IMR-90 (cell line): ENCODE measurements at regions not wholly inside any gene's neighbourhood (a gene's known extent, or its start where the extent isn't known, plus 50 kb on each side); places are given as distances from the start of the nearest gene placed in this dataset.
A peak's percentile ranks its signal among the peaks of the same experiment; 100 is the strongest.

Experiments used
- ATAC-seq: fragments of 200-7000 bp; cut with Tn5 transposase; 2 replicates; pipeline ENCODE4 v1.9.1; 2020; ENCODE audit warnings: low read depth, mild to moderate bottlenecking, moderate library complexity
- BruUV-seq: library from RNA; stranded (reverse); fragments of 400-500 nt; replicated peaks from 2 replicates; lab custom pipeline; 2021; lab: Mats Ljungman, UMichigan
- CTCF ChIA-PET: fragments of 300-600 bp; formaldehyde crosslinking; extraction: SDS; loops from one replicate; lab custom pipeline; 2021; ENCODE audit warnings: antibody characterized with exemption; lab: Yijun Ruan, JAX
- POLR2A ChIA-PET: fragments of 300-600 bp; sonication (Branson Sonifier 250); formaldehyde crosslinking; loops from one replicate; lab custom pipeline; 2022; ENCODE audit warnings: antibody characterized with exemption; ENCODE audit not compliant: unreplicated experiment; lab: Charles Lee
- DNase-seq: peaks from one replicate; pipeline ENCODE4 v3.0.0; 2013
- H2AFZ ChIP-seq: replicated peaks from 2 replicates; pipeline ENCODE3; 2013; ENCODE audit warnings: low read length, mild to moderate bottlenecking; ENCODE audit not compliant: poor library complexity
- H2AK5ac ChIP-seq: 2 replicates; pipeline ENCODE4 v1.6.1; 2013; ENCODE audit warnings: low read depth, low read length, inconsistent platforms
- H2AK9ac ChIP-seq: replicated peaks from 2 replicates; pipeline ENCODE3; 2013; ENCODE audit warnings: mild to moderate bottlenecking, low read depth, low read length, moderate library complexity; ENCODE audit not compliant: poor library complexity
- H2BK120ac ChIP-seq: 2 replicates; pipeline ENCODE4 v1.6.1; 2013; ENCODE audit warnings: low read depth, low read length, inconsistent platforms
- H2BK15ac ChIP-seq: 3 replicates; pipeline ENCODE4 v1.6.1; 2013; ENCODE audit warnings: low read depth, low read length, inconsistent platforms
- H2BK20ac ChIP-seq: 2 replicates; pipeline ENCODE4 v1.6.1; 2013; ENCODE audit warnings: low read depth, mild to moderate bottlenecking, inconsistent platforms, low read length, moderate library complexity
- H2BK5ac ChIP-seq: 2 replicates; pipeline ENCODE4 v1.6.1; 2013; ENCODE audit warnings: mild to moderate bottlenecking, low read depth, low read length, inconsistent platforms; ENCODE audit not compliant: poor library complexity, severe bottlenecking
- H3K14ac ChIP-seq: replicated peaks from 2 replicates; pipeline ENCODE4 v1.6.1; 2013; ENCODE audit warnings: low read depth, low read length, inconsistent platforms
- H3K18ac ChIP-seq: 2 replicates; pipeline ENCODE4 v1.6.1; 2013; ENCODE audit warnings: low read depth, low read length, control low read depth
- H3K23ac ChIP-seq: 2 replicates; pipeline ENCODE4 v1.6.1; 2013; ENCODE audit warnings: low read depth, low read length, inconsistent platforms
- H3K27ac ChIP-seq: 2 replicates; pipeline ENCODE4 v1.5.1; 2013; ENCODE audit warnings: mild to moderate bottlenecking, control low read depth, low read length; ENCODE audit not compliant: insufficient read depth
- H3K27me3 ChIP-seq: 2 replicates; pipeline ENCODE4 v1.6.1; 2013; ENCODE audit warnings: low read length; ENCODE audit not compliant: control insufficient read depth, insufficient read depth
- H3K36me3 ChIP-seq: 2 replicates; pipeline ENCODE4 v1.6.1; 2013; ENCODE audit warnings: low read length, mixed read lengths; ENCODE audit not compliant: control insufficient read depth, insufficient read depth
- H3K4ac ChIP-seq: 2 replicates; pipeline ENCODE4 v1.6.1; 2013; ENCODE audit warnings: low read depth, low read length, inconsistent platforms
- H3K4me1 ChIP-seq: 2 replicates; pipeline ENCODE4 v1.6.1; 2013; ENCODE audit warnings: low read length, mixed read lengths; ENCODE audit not compliant: control insufficient read depth, insufficient read depth
- H3K4me2 ChIP-seq: 2 replicates; pipeline ENCODE4 v1.6.1; 2013; ENCODE audit warnings: low read depth, mild to moderate bottlenecking, control low read depth, low read length, moderate library complexity
- H3K4me3 ChIP-seq: 2 replicates; pipeline ENCODE4 v1.5.1; 2013; ENCODE audit warnings: low read depth, mild to moderate bottlenecking, control low read depth, low read length, moderate library complexity; ENCODE audit not compliant: insufficient read depth
- H3K56ac ChIP-seq: 2 replicates; pipeline ENCODE4 v1.6.1; 2013; ENCODE audit warnings: low read length, inconsistent platforms; ENCODE audit not compliant: insufficient read depth; ENCODE audit errors: extremely low read depth
- H3K79me1 ChIP-seq, 2 experiments: 2 replicates each; pipeline ENCODE4 v1.6.1; 2013; ENCODE audit warnings: low read length in 2 of 2, inconsistent platforms in 1 of 2, low read depth in 1 of 2
- H3K9ac ChIP-seq: 2 replicates; pipeline ENCODE4 v1.6.1; 2013; ENCODE audit warnings: low read depth, low read length, control low read depth
- H3K9me1 ChIP-seq: 2 replicates; pipeline ENCODE4 v1.6.1; 2013; ENCODE audit warnings: low read length, inconsistent platforms; ENCODE audit not compliant: insufficient read depth
- H3K9me3 ChIP-seq: 2 replicates; pipeline ENCODE4 v1.6.1; 2013; ENCODE audit warnings: low read length; ENCODE audit not compliant: control insufficient read depth, insufficient read depth
- H4K20me1 ChIP-seq: 2 replicates; pipeline ENCODE4 v1.6.1; 2013; ENCODE audit warnings: low read length, inconsistent platforms; ENCODE audit not compliant: insufficient read depth
- H4K5ac ChIP-seq: 2 replicates; pipeline ENCODE4 v1.6.1; 2013; ENCODE audit warnings: mild to moderate bottlenecking, low read depth, low read length, control low read depth
- H4K8ac ChIP-seq, 2 experiments: 2 replicates each; pipeline ENCODE4 v1.6.1; 2013; ENCODE audit warnings: low read depth in 2 of 2, low read length in 2 of 2, control low read depth in 1 of 2, inconsistent platforms in 1 of 2
- H4K91ac ChIP-seq: 2 replicates; pipeline ENCODE4 v1.6.1; 2013; ENCODE audit warnings: low read depth, low read length, inconsistent platforms; ENCODE audit not compliant: insufficient read depth
- BHLHE40 ChIP-seq: fragments of 150-350 bp; IDR thresholded peaks from 2 replicates; pipeline ENCODE4 v1.6.1; 2016; ENCODE audit warnings: mild to moderate bottlenecking, low read depth, low read length
- CEBPB ChIP-seq: IDR thresholded peaks from 2 replicates; pipeline ENCODE4 v1.6.1; 2012; ENCODE audit warnings: low read depth, low read length, improper control_type of control experiment
- CHD1 ChIP-seq: IDR thresholded peaks from 2 replicates; pipeline ENCODE4 v1.6.1; 2012; ENCODE audit warnings: low read depth, low read length, improper control_type of control experiment
- CTCF ChIP-seq: conservative IDR thresholded peaks from 2 replicates; pipeline ENCODE4 v1.5.1; 2012; ENCODE audit warnings: mild to moderate bottlenecking, low read depth, low read length, improper control_type of control experiment
- MAFK ChIP-seq: IDR thresholded peaks from 2 replicates; pipeline ENCODE4 v1.6.1; 2012; ENCODE audit warnings: low read depth, low read length, improper control_type of control experiment
- MAZ ChIP-seq: IDR thresholded peaks from 2 replicates; pipeline ENCODE4 v1.6.1; 2012; ENCODE audit warnings: low read depth, mild to moderate bottlenecking, low read length, improper control_type of control experiment, moderate library complexity, borderline replicate concordance
- NFE2L2 ChIP-seq: fragments of 150-350 bp; IDR thresholded peaks from 2 replicates; pipeline ENCODE4 v1.6.1; 2016; ENCODE audit warnings: low read depth, mild to moderate bottlenecking, low read length
- RAD21 ChIP-seq: IDR thresholded peaks from 2 replicates; pipeline ENCODE4 v1.6.1; 2012; ENCODE audit warnings: low read length, improper control_type of control experiment
- RCOR1 ChIP-seq: IDR thresholded peaks from 2 replicates; pipeline ENCODE4 v1.6.1; 2012; ENCODE audit warnings: mild to moderate bottlenecking, low read length, improper control_type of control experiment; ENCODE audit not compliant: insufficient replicate concordance
- RFX5 ChIP-seq: IDR thresholded peaks from 2 replicates; pipeline ENCODE4 v1.8.0; 2012; ENCODE audit warnings: low read depth, mild to moderate bottlenecking, low read length, moderate library complexity
- SMC3 ChIP-seq: fragments of 150-350 bp; IDR thresholded peaks from 2 replicates; pipeline ENCODE4 v1.6.1; 2016; ENCODE audit warnings: low read depth, mild to moderate bottlenecking, antibody characterized with exemption, low read length, moderate library complexity
- WGBS, 2 experiments: methylation state at CpG; one replicate each; pipeline versions ENCODE4 v1.1.5 to v1.1.7; 2013; ENCODE audit warnings: missing lambda C conversion rate in 2 of 2; ENCODE audit not compliant: insufficient read length in 1 of 2; ENCODE audit errors: extremely low coverage in 2 of 2; 5-methylcytosine and 5-hydroxymethylcytosine counted together
- dilution Hi-C: fragments of 300-500 bp; cut with HindIII; formaldehyde crosslinking; loops from one replicate; pipeline ENCODE4 v1.14.3; 2018; ENCODE audit warnings: low sequenced_read_pairs; ENCODE audit not compliant: unreplicated experiment
- in situ Hi-C: fragments of 300-500 bp; cut with MboI; formaldehyde crosslinking; loops from 3 replicates; pipeline ENCODE4 v1.14.3; 2019; ENCODE audit warnings: low sequenced_read_pairs, inconsistent platforms, mixed read lengths
- intact Hi-C: fragments of 100-400 bp; cut with micrococcal nuclease; formaldehyde crosslinking; loops from 2 replicates; pipeline ENCODE4 v1.10.0; 2022
- TF ChIP-seq, protein P1 (sequence below): fragments of 150-350 bp; IDR thresholded peaks from 2 replicates; pipeline ENCODE4 v1.6.1; 2016; ENCODE audit warnings: low read depth, mild to moderate bottlenecking, low read length, moderate library complexity, borderline replicate concordance

GRCh38 chr9:104386425-104387069, 117.5 kb upstream of the OR13F1 start:
- H3K14ac ChIP-seq: no peak overlapping the region
- no peak overlapping the region for H3K4me3 ChIP-seq
- no peak overlapping the region for H3K4ac ChIP-seq
- CTCF ChIA-PET: interaction anchor here (0.9 to 1.2 kb wide), 3 partner anchors 18 to 1666 kb away, joined by 3 read pairs; no protein-coding TSS in a partner anchor
- no TSS peak for BruUV-seq
- no peak overlapping the region for H2AFZ ChIP-seq
- H3K18ac ChIP-seq: no peak overlapping the region
- no peak overlapping the region for H2AK9ac ChIP-seq
- H3K79me1 ChIP-seq: no peaks in the 10 kb centered on the region
- peaks cover 2% of the 10 kb centered on the region; the same call in 1 of the 2 replicates for H3K9me3 ChIP-seq
- H3K23ac ChIP-seq: no peak overlapping the region
- no peak overlapping the region for H2BK5ac ChIP-seq
- no peaks in the 10 kb centered on the region for H3K4me1 ChIP-seq
- dilution Hi-C loops: no loop called here
- no peak overlapping the region for H3K56ac ChIP-seq
- no peak overlapping the region for H2BK15ac ChIP-seq
- no peaks in the 10 kb centered on the region for H3K27me3 ChIP-seq
- no peaks in the 10 kb centered on the region for H4K20me1 ChIP-seq
- H3K36me3 ChIP-seq: no peaks in the 10 kb centered on the region
- no peak overlapping the region for H3K4me2 ChIP-seq
- H3K9me1 ChIP-seq: no peaks in the 10 kb centered on the region
- no peak overlapping the region for H2BK20ac ChIP-seq
- H3K27ac ChIP-seq: no peak overlapping the region
- DNase-seq (peak; percentile 20), ATAC-seq (no peak)
- H3K9ac ChIP-seq: no peak overlapping the region
- H4K8ac ChIP-seq: no peak overlapping the region
- H4K5ac ChIP-seq: no peak overlapping the region
- TF ChIP-seq CTCF (peak; percentile 66), BHLHE40 (no peak), RAD21 (peak; percentile 68), MAFK (no peak), SMC3 (peak; percentile 47), NFE2L2 (no peak), RFX5 (no peak), CHD1 (no peak), CEBPB (no peak), MAZ (no peak), RCOR1 (no peak)
- TF ChIP-seq, protein P1, sequence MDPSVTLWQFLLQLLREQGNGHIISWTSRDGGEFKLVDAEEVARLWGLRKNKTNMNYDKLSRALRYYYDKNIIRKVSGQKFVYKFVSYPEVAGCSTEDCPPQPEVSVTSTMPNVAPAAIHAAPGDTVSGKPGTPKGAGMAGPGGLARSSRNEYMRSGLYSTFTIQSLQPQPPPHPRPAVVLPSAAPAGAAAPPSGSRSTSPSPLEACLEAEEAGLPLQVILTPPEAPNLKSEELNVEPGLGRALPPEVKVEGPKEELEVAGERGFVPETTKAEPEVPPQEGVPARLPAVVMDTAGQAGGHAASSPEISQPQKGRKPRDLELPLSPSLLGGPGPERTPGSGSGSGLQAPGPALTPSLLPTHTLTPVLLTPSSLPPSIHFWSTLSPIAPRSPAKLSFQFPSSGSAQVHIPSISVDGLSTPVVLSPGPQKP: no peak
- no peak overlapping the region for H2AK5ac ChIP-seq
- POLR2A ChIA-PET: no interaction called here
- H4K91ac ChIP-seq: no peak overlapping the region
- in situ Hi-C loops: loop anchor here (25.0 kb wide), 1 partner anchor 349 kb away; no protein-coding TSS in a partner anchor
- H2BK120ac ChIP-seq: no peak overlapping the region
- no CpG with 5 or more reads among the region's 1 CpG for WGBS, 2 experiments
- intact Hi-C loops: loop anchor here (1.0 kb wide), 1 partner anchor 360 kb away; no protein-coding TSS in a partner anchor
